DMS153 treated with DMSO at 0.1 percent for 48 hours (cell line): ENCODE measurements at regions not wholly inside any gene's neighbourhood (a gene's known extent, or its start where the extent isn't known, plus 50 kb on each side); places are given as distances from the start of the nearest gene placed in this dataset.
"Not testable (repeated sequence)": the region's sequence is repeated elsewhere in the genome, so short reads cannot be mapped to it uniquely, and the experiment has no call there.

Experiments used
- DNase-seq: peaks from one replicate; lab custom pipeline; 2025; ENCODE audit not compliant: unreplicated experiment; lab: John Stamatoyannopoulos, UW

DNA sequence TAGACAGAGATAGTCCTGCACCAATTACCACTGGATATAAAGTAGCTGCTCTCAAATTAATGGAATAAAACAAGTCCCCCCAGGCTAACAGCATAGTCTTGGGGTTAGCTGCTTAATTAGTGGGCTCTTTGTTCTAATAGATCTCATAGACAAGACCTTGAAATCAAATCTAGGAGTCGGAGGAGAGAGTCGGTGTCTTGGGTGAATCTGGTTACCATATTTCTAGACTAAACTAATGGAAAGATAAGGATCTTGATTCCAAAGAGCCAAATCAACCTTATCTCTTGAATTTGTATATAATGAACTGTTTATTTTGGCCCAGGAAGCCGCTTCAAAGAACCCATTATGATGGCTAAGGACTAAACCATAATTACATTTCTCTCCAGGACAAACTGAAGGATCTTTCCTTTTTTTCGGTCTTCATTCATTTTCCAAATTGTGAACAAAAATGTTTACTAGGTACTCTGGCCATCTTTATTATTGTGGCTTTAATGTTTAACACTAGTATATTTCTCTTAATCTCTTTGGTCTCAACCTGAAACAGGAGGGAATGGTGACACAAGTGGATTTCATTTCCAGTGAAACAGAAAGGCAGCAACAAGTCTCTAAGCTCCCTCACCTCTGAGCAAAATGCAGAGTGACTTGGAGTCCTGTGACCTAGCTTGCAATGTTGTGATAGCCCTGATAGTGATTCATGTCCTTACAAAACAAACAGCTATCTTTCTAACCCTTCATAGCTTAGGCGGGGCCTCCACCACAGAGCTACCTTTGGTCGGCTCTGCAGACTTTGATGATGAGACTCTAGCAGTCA is 137.9 kb upstream of the PARD3B start:
- peak; percentile 39 for DNase-seq

- not testable (repeated sequence) for DNase-seq
Observed at GRCh38 chr2:204412782-204413181, 132.5 kb upstream of the PARD3B start.

DNA sequence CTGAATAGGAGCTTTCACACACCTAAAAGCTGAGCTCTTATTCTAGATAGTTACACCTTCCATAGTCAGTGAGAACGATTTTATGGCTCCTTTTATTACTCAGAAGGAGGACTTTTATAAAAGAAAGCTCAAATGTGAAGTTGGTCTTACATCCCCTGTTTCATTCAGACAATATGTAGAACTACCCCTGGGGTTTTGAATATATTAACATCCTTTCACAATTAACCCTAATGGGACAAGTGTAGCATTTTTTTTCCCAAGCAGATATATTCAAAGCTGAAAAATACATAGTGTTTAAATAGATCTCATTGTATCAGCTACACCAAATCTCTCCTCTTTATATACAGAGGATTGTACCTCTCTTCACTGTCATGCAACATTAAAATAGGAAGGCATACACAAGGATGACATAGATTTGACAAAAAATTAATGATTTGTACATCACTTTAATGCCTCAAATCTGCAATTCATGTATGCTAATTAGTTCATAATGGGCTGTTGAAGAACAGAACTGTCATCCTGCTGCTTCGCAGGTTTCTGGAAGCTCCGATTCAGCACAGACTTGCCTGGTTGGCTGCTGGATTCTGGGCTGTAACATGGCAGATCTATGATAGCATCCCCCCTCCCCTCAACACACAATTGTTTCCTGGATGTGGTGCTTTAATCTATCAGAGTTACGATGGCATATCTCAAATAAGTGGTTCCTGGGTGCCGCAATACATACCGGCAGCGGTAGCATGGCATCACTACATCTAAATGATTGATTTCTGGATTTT is 129.7 kb upstream of the PARD3B start:
- DNase-seq: no peak

GRCh38 chr2:204416236-204416635 is 129.0 kb upstream of the PARD3B start:
- no peak for DNase-seq

DNA sequence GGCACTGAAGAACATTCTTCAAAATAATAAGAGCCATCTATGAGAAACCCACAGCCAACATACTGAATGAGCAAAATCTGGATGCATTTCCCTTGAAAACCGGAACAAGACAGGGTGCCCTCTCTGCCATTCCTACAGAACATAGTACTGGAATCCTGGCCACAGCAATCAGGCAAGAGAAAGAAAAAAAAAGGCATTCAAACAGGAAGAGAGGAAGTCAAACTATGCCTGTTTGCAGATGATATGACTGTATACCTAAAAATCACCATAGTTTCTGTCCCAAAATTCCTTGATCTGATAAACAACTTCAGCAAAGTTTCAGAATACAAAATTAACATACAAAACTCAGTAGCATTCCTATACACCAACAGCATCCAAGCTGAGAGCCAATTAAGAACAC is 119.5 kb upstream of the PARD3B start:
- no peak for DNase-seq

- no peak for DNase-seq
Observed at GRCh38 chr2:204428675-204429074, 116.6 kb upstream of the PARD3B start.

DNA sequence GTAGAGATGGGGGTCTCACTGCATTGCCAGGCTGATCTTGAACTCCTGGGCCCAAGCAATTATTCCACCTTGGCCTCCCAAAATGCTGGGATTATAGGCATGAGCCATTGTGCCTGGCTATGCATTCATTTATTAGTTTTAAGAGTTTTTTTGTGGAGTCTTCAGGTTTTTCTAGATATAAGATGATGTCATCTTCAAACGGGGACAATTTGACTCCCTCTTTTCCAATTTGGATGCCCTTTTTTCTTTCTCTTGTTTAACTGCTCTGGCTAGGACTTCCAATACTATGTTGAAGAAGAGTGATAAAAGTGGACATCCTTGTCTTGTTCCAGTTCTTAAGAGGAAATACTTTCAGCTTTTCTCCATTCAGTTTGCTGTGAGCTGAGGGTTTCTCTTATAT is 113.7 kb upstream of the PARD3B start:
- DNase-seq: no peak

- no peak for DNase-seq
Observed at GRCh38 chr2:204432196-204432595, 113.1 kb upstream of the PARD3B start.

GRCh38 chr2:204434660-204435462 is 110.4 kb upstream of the PARD3B start:
- no peak for DNase-seq

- DNase-seq: no peak
Observed at GRCh38 chr2:204436230-204436629, 109.0 kb upstream of the PARD3B start.

DNA sequence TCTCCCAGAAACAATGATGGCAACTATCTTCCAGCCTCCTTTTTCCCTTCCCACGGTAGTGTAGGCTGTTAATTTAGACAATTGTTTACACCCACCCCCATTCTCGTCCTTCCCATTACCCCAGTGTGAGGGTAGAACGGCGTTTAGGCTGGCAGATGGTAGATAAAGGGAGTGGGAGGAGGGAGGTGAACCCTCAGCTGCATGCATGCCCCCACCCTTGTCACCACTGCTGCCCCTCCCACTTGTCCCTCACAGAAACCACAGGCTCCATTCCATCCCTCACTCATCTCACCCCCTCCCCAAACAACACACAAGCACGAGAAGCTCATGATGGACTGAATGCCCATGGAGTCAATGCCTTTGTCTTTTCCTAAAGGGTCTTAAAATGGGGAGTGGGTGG is 107.9 kb upstream of the PARD3B start:
- DNase-seq: no peak

DNA sequence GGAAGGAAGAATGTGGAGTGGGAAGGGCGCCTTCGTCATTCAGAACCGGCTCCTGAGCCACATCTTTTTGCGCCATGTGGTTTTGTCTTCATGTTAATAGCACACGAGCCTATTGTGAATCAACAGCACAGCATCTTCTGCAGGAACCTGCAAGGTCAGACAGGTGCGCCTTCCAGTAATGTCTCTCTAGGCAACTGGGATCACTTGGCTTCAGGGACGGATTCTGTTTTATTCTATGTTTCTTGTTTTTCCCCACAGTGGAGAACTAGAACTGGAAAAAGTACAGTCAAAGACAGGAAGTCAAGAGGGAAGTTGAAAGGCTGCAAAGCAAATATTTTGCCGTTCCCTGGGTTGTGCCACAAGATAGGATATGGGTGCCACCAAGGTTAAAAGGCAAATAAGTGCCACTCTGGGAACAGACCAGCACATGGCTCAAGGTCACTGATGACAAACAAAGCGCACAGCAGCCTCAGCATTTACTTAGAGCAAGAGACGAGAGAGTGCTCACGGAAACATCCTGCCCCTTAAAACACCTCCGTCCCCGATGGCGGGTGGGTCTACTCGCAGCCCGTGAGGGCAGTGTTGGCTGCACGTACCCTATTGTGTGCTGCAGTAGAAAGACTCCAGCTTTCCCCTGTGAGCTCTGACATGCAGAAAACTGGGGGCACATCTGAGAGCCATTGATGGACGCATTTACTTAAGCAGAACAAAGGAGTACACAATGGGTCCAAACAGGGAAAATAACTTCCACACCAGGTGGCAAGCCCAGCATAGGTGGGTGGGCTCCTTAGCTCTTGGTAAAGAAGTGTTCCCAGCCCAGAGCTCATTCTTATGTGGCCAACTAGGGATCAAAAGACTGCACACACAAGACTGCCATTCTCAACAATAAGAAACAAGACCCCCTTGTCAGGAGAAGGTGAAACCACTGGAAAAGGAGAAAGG is 107.2 kb upstream of the PARD3B start:
- no peak for DNase-seq

- DNase-seq: no peak
Observed at GRCh38 chr2:204441316-204441715, 104.0 kb upstream of the PARD3B start.

DNA sequence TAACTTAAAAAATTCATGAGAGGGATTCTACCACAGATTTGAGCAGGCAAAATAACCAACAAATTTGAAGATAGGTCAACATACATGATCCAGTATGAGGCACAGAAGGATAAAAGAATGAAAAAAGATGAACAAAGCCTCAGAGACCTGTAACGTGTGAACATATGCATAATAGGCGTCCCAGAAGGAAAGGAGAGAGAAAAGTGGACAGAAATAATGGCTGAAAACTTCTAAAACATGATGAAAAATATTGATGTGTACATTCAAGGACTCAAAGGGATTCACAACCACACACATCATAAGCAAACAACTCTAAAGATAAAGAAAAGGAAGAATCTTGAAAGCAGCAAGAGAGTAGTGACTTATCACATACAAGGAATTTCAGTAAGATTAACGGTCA is 100.1 kb upstream of the PARD3B start:
- no peak for DNase-seq

- DNase-seq: no peak
Observed at GRCh38 chr2:204447722-204448121, 97.6 kb upstream of the PARD3B start.

- DNase-seq: no peak
Observed at GRCh38 chr2:204449977-204450376, 95.3 kb upstream of the PARD3B start.

DNA sequence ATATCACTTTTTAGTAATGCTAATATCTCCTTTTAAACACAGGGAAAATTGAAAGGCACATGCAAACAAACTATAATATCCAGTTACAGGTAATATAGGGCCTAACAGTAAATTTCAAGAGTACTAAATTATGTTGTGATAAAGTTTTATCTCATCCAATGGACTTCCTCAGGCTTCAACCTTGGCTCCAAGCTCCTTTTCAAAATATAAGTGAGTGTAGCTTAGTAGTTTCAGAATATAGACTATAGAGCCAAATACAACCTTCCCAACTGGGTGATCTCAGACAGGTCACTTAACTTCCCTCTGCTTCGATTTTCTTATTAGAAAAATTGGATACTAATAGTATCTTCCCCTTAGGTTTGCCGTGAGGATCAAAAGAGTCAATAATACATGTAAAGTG is 93.5 kb upstream of the PARD3B start:
- DNase-seq: no peak

- peak; percentile 36 for DNase-seq
Observed at GRCh38 chr2:204452464-204453023, 92.7 kb upstream of the PARD3B start.

GRCh38 chr2:204453730-204454167 is 91.5 kb upstream of the PARD3B start:
- peak; percentile 36 for DNase-seq
